Stimulated activated CD4-positive, alpha-beta T cell treated with anti-CD3 and anti-CD28 coated beads, Interleukin-12 subunit alpha, Interleukin-12 subunit beta, amount 100 ng/mL, for 4 hours (primary cell): ENCODE measurements at regions not wholly inside any gene's neighbourhood (a gene's known extent, or its start where the extent isn't known, plus 50 kb on each side); places are given as distances from the start of the nearest gene placed in this dataset.

Source experiments
- DNase-seq: peaks from one replicate; pipeline ENCODE4 v3.0.0-alpha.2; 2020

- no peak for DNase-seq
Measured at GRCh38 chr2:6310256-6311215, 555.2 kb downstream of the CMPK2 start.

- no peak for DNase-seq
Measured at GRCh38 chr2:6312367-6312766, 553.3 kb downstream of the CMPK2 start.

- DNase-seq, result no peak
Measured at GRCh38 chr2:6314218-6314960, 551.3 kb downstream of the CMPK2 start.

- no peak for DNase-seq
Measured at GRCh38 chr2:6325616-6326015, 540.1 kb downstream of the CMPK2 start.

- no peak for DNase-seq
Measured at GRCh38 chr2:6326958-6327357, 538.7 kb downstream of the CMPK2 start.

- no peak for DNase-seq
Measured at GRCh38 chr2:6336752-6337471, 528.8 kb downstream of the CMPK2 start.

GRCh38 chr2:6337472-6337820 lies 528.3 kb downstream of the CMPK2 start:
- no peak for DNase-seq

- DNase-seq, result no peak
Measured at GRCh38 chr2:6341588-6342129, 524.0 kb downstream of the CMPK2 start.

GRCh38 chr2:6342273-6342920 lies 523.3 kb downstream of the CMPK2 start:
- no peak for DNase-seq

- no peak for DNase-seq
Measured at GRCh38 chr2:6343076-6343475, 522.6 kb downstream of the CMPK2 start.

GRCh38 chr2:6352247-6352646 lies 513.5 kb downstream of the CMPK2 start:
- DNase-seq, result no peak

- no peak for DNase-seq
Measured at GRCh38 chr2:6352906-6353515, 512.7 kb downstream of the CMPK2 start.

GRCh38 chr2:6353669-6354068 lies 512.0 kb downstream of the CMPK2 start:
- no peak for DNase-seq

GRCh38 chr2:6354546-6354945 lies 511.2 kb downstream of the CMPK2 start:
- no peak for DNase-seq

- DNase-seq, result no peak
Measured at GRCh38 chr2:6355886-6356761, 509.6 kb downstream of the CMPK2 start.

GRCh38 chr2:6358546-6358945 lies 507.2 kb downstream of the CMPK2 start:
- no peak for DNase-seq

- DNase-seq, result no peak
Measured at GRCh38 chr2:6358985-6359384, 506.7 kb downstream of the CMPK2 start.

- no peak for DNase-seq
Measured at GRCh38 chr2:6359964-6360363, 505.7 kb downstream of the CMPK2 start.

- no peak for DNase-seq
Measured at GRCh38 chr2:6362671-6363450, 502.8 kb downstream of the CMPK2 start.

- no peak for DNase-seq
Measured at GRCh38 chr2:6368281-6368680, 497.4 kb downstream of the CMPK2 start.
